Spleen (tissue), 11 donors: ENCODE measurements at regions not wholly inside any gene's neighbourhood (a gene's known extent, or its start where the extent isn't known, plus 50 kb on each side); places are given as distances from the start of the nearest gene placed in this dataset.
A peak's percentile ranks its signal among the peaks of the same experiment; 100 is the strongest.

Experiments
- DNase-seq: peaks from one replicate; pipeline ENCODE4 v3.0.0-alpha.2; 2020
- H3K27ac ChIP-seq, 8 donors: fragments of 200-600 bp; sonication (generic) in 7 of 8; 1 replicate in 4 of 8; 2 replicates in 4 of 8; pipeline versions ENCODE4 v1.5.0 to v1.8.0; 2016 to 2021; ENCODE audit warnings: inconsistent platforms in 4 of 8, mild to moderate bottlenecking in 4 of 8, moderate library complexity in 1 of 8
- H3K27me3 ChIP-seq, 7 donors: fragments of 200-600 bp; sonication (generic) in 6 of 7; replicated peaks in 1 of 7; 1 replicate in 4 of 7; 2 replicates in 3 of 7; pipeline versions ENCODE4 v1.5.0 to v1.8.0; 2016 to 2021; ENCODE audit warnings: inconsistent platforms in 3 of 7, mild to moderate bottlenecking in 1 of 7
- H3K36me3 ChIP-seq, 6 donors: fragments of 200-600 bp; sonication (generic) in 5 of 6; 1 replicate in 4 of 6; 2 replicates in 2 of 6; pipeline versions ENCODE4 v1.5.0 to v1.8.0; 2016 to 2021; ENCODE audit warnings: inconsistent platforms in 2 of 6
- H3K4me1 ChIP-seq, 6 donors: fragments of 200-600 bp; sonication (generic) in 5 of 6; 1 replicate in 3 of 6; 2 replicates in 3 of 6; pipeline versions ENCODE4 v1.5.0 to v1.8.0; 2016 to 2021; ENCODE audit warnings: inconsistent platforms in 3 of 6
- H3K4me3 ChIP-seq, 8 donors: fragments of 200-600 bp; sonication (generic) in 7 of 8; 1 replicate in 4 of 8; 2 replicates in 4 of 8; pipeline versions ENCODE4 v1.5.0 to v1.8.0; 2016 to 2021; ENCODE audit warnings: inconsistent platforms in 4 of 8, mild to moderate bottlenecking in 4 of 8, moderate library complexity in 2 of 8
- H3K9me3 ChIP-seq, 8 donors: fragments of 200-600 bp; sonication (generic) in 7 of 8; 1 replicate in 4 of 8; 2 replicates in 4 of 8; pipeline versions ENCODE4 v1.5.0 to v1.8.0; 2016 to 2021; ENCODE audit warnings: inconsistent platforms in 4 of 8
- CTCF ChIP-seq, 11 experiments: fragments of 200-600 bp in 7 of 11; fragments of 450-650 bp in 4 of 11; sonication (generic) in 4 of 11; IDR thresholded peaks in 8 of 11; conservative IDR thresholded peaks in 3 of 11; 1 replicate in 7 of 11; 2 replicates in 4 of 11; pipeline versions ENCODE4 v1.4.0 to v1.8.0; 2016 to 2021; ENCODE audit warnings: antibody characterized with exemption in 11 of 11, inconsistent platforms in 4 of 11, mild to moderate bottlenecking in 1 of 11
- POLR2A ChIP-seq, 3 donors: fragments of 450-650 bp; IDR thresholded peaks; one replicate each; pipeline ENCODE4 v1.5.1; 2017; ENCODE audit warnings: antibody characterized with exemption in 3 of 3, mild to moderate bottlenecking in 1 of 3
- POLR2AphosphoS5 ChIP-seq, 3 donors: sonication (generic); formaldehyde crosslinking; IDR thresholded peaks; one replicate each; pipeline ENCODE4 v1.5.1; 2017; ENCODE audit warnings: antibody characterized with exemption in 3 of 3
- WGBS, 5 donors: extraction: QIAGEN DNeasy Blood & Tissue Kit in 3 of 5; methylation state at CpG; one replicate each; pipeline versions ENCODE4 v1.1.5 to v1.1.7; 2013 to 2018; 5-methylcytosine and 5-hydroxymethylcytosine counted together
- intact Hi-C: fragments of 100-400 bp; cut with DNase I; formaldehyde crosslinking; loops from one replicate; pipeline ENCODE4 v1.15.0; 2023; ENCODE audit warnings: low total_unique reads
- donor health status: healthy with polysubstance abuse.
- donor health status: DM: no; HTN: no; CAD: no; lungs with moderate emphysema.
- donor health status: DM: no; HTN: no; CAD: no.
- donor health status: Bipolar disorder and iron deficiency.
- donor health status: healthy.
- donor health status: DM: no; HTN: no; CAD: no.
- donor health status: DM: yes; HTN: yes; CAD: no.

GRCh38 chr5:40394698-40395097 lies 285.0 kb upstream of the PTGER4 start:
- Histone ChIP-seq H3K4me1 (peaks cover 0 to 25% (median 3%) of the 10 kb centered on the region in 6 donors), H3K36me3 (no peaks in the 10 kb centered on the region), H3K27me3 (no peaks in the 10 kb centered on the region), H3K4me3 (no peak overlapping the region), H3K27ac (no peak overlapping the region), H3K9me3 (no peaks in the 10 kb centered on the region)
- intact Hi-C loops: no loop called here
- 80 to 92% (median 87%) methylated on average over 4 of the region's 4 CpGs for WGBS, 5 donors
- DNase-seq: no peak
- TF ChIP-seq POLR2A (IDR thresholded peaks at IDR 0.05): no peak
- no peak for TF ChIP-seq CTCF (IDR thresholded peaks at IDR 0.05 in 8 of 11, conservative IDR thresholded peaks at IDR 0.05 in 3 of 11)
- TF ChIP-seq POLR2AphosphoS5 (IDR thresholded peaks at IDR 0.05): no peak

GRCh38 chr5:40391642-40392041 lies 288.1 kb upstream of the PTGER4 start:
- H3K27ac ChIP-seq: no peak overlapping the region
- intact Hi-C loops: no loop called here
- no peaks in the 10 kb centered on the region for H3K9me3 ChIP-seq
- H3K4me1 ChIP-seq: peaks cover 0 to 55% (median 12%) of the 10 kb centered on the region in 6 donors
- no peak overlapping the region for H3K4me3 ChIP-seq
- no peak for TF ChIP-seq POLR2AphosphoS5 (IDR thresholded peaks at IDR 0.05)
- H3K27me3 ChIP-seq: no peaks in the 10 kb centered on the region
- no peaks in the 10 kb centered on the region for H3K36me3 ChIP-seq
- DNase-seq: no peak

GRCh38 chr5:40390281-40391149 lies 289.2 kb upstream of the PTGER4 start:
- TF ChIP-seq POLR2A (IDR thresholded peaks at IDR 0.05) (no peak), CTCF (IDR thresholded peaks at IDR 0.05 in 8 of 11, conservative IDR thresholded peaks at IDR 0.05 in 3 of 11) (no peak), POLR2AphosphoS5 (IDR thresholded peaks at IDR 0.05) (no peak)
- DNase-seq: no peak
- intact Hi-C loops: no loop called here
- no peak overlapping the region for H3K4me3 ChIP-seq
- H3K27ac ChIP-seq: peak overlapping the region in 1 of 8 donors; percentile 10
- peaks cover 8 to 66% (median 23%) of the 10 kb centered on the region in 6 donors for H3K4me1 ChIP-seq
- H3K36me3 ChIP-seq: no peaks in the 10 kb centered on the region
- WGBS, 5 donors: 70 to 90% (median 85%) methylated on average over 6 of the region's 6 CpGs
- H3K27me3 ChIP-seq: no peaks in the 10 kb centered on the region
- H3K9me3 ChIP-seq: no peaks in the 10 kb centered on the region

GRCh38 chr5:40389591-40389990 lies 290.1 kb upstream of the PTGER4 start:
- DNase-seq: no peak
- Histone ChIP-seq H3K27ac (peak overlapping the region in 1 of 8 donors; percentile 10), H3K9me3 (no peaks in the 10 kb centered on the region), H3K4me1 (peaks cover 13 to 75% (median 32%) of the 10 kb centered on the region in 6 donors), H3K27me3 (no peaks in the 10 kb centered on the region), H3K36me3 (no peaks in the 10 kb centered on the region), H3K4me3 (no peak overlapping the region)
- TF ChIP-seq POLR2AphosphoS5 (IDR thresholded peaks at IDR 0.05): no peak
- TF ChIP-seq POLR2A (IDR thresholded peaks at IDR 0.05): no peak
- TF ChIP-seq CTCF (IDR thresholded peaks at IDR 0.05 in 8 of 11, conservative IDR thresholded peaks at IDR 0.05 in 3 of 11): no peak
- intact Hi-C loops: no loop called here
- WGBS, 5 donors: 82 to 94% (median 90%) methylated on average over 4 of the region's 4 CpGs
